Activated naive CD4-positive, alpha-beta T cell treated with anti-CD3 and anti-CD28 coated beads for 36 hours (primary cell): ENCODE measurements at regions not wholly inside any gene's neighbourhood (a gene's known extent, or its start where the extent isn't known, plus 50 kb on each side); places are given as distances from the start of the nearest gene placed in this dataset.

Source experiments
- CTCF ChIA-PET: fragments of 350-600 bp; sonication (Branson Sonifier 250); formaldehyde crosslinking; loops from one replicate; lab custom pipeline; 2021; ENCODE audit warnings: antibody characterized with exemption; lab: Charles Lee
- DNase-seq: peaks from one replicate; pipeline ENCODE4 v3.0.0-alpha.2; 2020
- H3K27ac Mint-ChIP-seq: one replicate; pipeline ENCODE4 v1.8.0; 2021; ENCODE audit warnings: mild to moderate bottlenecking, mixed read lengths
- H3K27me3 Mint-ChIP-seq: one replicate; pipeline ENCODE4 v1.8.0; 2021; ENCODE audit warnings: low read depth, mixed read lengths
- H3K36me3 Mint-ChIP-seq: one replicate; pipeline ENCODE4 v1.8.0; 2021; ENCODE audit warnings: low read depth, mixed read lengths
- H3K4me1 Mint-ChIP-seq: one replicate; pipeline ENCODE4 v1.8.0; 2021; ENCODE audit warnings: low read depth, mixed read lengths
- H3K4me3 Mint-ChIP-seq: one replicate; pipeline ENCODE4 v1.8.0; 2021; ENCODE audit warnings: mild to moderate bottlenecking, moderate library complexity, mixed read lengths
- H3K9me3 Mint-ChIP-seq: one replicate; pipeline ENCODE4 v1.8.0; 2021; ENCODE audit warnings: mixed read lengths
- intact Hi-C: fragments of 100-400 bp; cut with micrococcal nuclease; formaldehyde crosslinking; loops from one replicate; pipeline ENCODE4 v1.15.1; 2023

- intact Hi-C loops, result no loop called here
- Mint-ChIP-seq H3K4me3 (no peak overlapping the region), H3K36me3 (no peaks in the 10 kb centered on the region), H3K27me3 (peaks cover 6% of the 10 kb centered on the region), H3K27ac (no peak overlapping the region), H3K4me1 (no peaks in the 10 kb centered on the region), H3K9me3 (peaks cover 3% of the 10 kb centered on the region)
- CTCF ChIA-PET, result no interaction called here
- no peak for DNase-seq
Measured at GRCh38 chr13:34035676-34036325, 217.9 kb downstream of the RFC3 start.

- H3K27ac Mint-ChIP-seq, result no peak overlapping the region
- no peak overlapping the region for H3K4me3 Mint-ChIP-seq
- H3K9me3 Mint-ChIP-seq, result peaks cover 3% of the 10 kb centered on the region
- no peaks in the 10 kb centered on the region for H3K4me1 Mint-ChIP-seq
- H3K36me3 Mint-ChIP-seq, result no peaks in the 10 kb centered on the region
- no peak for DNase-seq
- H3K27me3 Mint-ChIP-seq, result peaks cover 6% of the 10 kb centered on the region
- CTCF ChIA-PET, result no interaction called here
- intact Hi-C loops, result no loop called here
Measured at GRCh38 chr13:34037636-34038540, 219.9 kb downstream of the RFC3 start.

- Mint-ChIP-seq H3K36me3 (no peaks in the 10 kb centered on the region), H3K27me3 (peaks cover 6% of the 10 kb centered on the region), H3K4me1 (no peaks in the 10 kb centered on the region), H3K9me3 (peaks cover 3% of the 10 kb centered on the region), H3K27ac (no peak overlapping the region), H3K4me3 (no peak overlapping the region)
- no peak for DNase-seq
- CTCF ChIA-PET, result no interaction called here
- intact Hi-C loops, result no loop called here
Measured at GRCh38 chr13:34038541-34039068, 220.7 kb downstream of the RFC3 start.

GRCh38 chr13:34039678-34040077, 221.7 kb downstream of the RFC3 start:
- DNase-seq, result no peak
- H3K27me3 Mint-ChIP-seq, result peaks cover 6% of the 10 kb centered on the region
- H3K4me1 Mint-ChIP-seq, result no peaks in the 10 kb centered on the region
- H3K27ac Mint-ChIP-seq, result no peak overlapping the region
- no peaks in the 10 kb centered on the region for H3K36me3 Mint-ChIP-seq
- H3K4me3 Mint-ChIP-seq, result no peak overlapping the region
- peaks cover 3% of the 10 kb centered on the region for H3K9me3 Mint-ChIP-seq
- CTCF ChIA-PET, result no interaction called here
- intact Hi-C loops, result no loop called here

GRCh38 chr13:34040863-34041262, 222.9 kb downstream of the RFC3 start:
- DNase-seq, result no peak
- intact Hi-C loops, result no loop called here
- CTCF ChIA-PET, result no interaction called here
- Mint-ChIP-seq H3K27ac (no peak overlapping the region), H3K27me3 (peaks cover 3% of the 10 kb centered on the region), H3K36me3 (no peaks in the 10 kb centered on the region), H3K4me1 (no peaks in the 10 kb centered on the region), H3K9me3 (no peaks in the 10 kb centered on the region), H3K4me3 (no peak overlapping the region)

GRCh38 chr13:34044041-34044440, 226.1 kb downstream of the RFC3 start:
- Mint-ChIP-seq H3K9me3 (no peaks in the 10 kb centered on the region), H3K27ac (no peak overlapping the region), H3K4me3 (no peak overlapping the region), H3K4me1 (no peaks in the 10 kb centered on the region), H3K27me3 (no peaks in the 10 kb centered on the region), H3K36me3 (no peaks in the 10 kb centered on the region)
- no peak for DNase-seq
- intact Hi-C loops, result no loop called here
- CTCF ChIA-PET, result no interaction called here

- DNase-seq, result no peak
- H3K27ac Mint-ChIP-seq, result no peak overlapping the region
- no peaks in the 10 kb centered on the region for H3K4me1 Mint-ChIP-seq
- H3K9me3 Mint-ChIP-seq, result no peaks in the 10 kb centered on the region
- intact Hi-C loops, result no loop called here
- no peaks in the 10 kb centered on the region for H3K36me3 Mint-ChIP-seq
- no peak overlapping the region for H3K4me3 Mint-ChIP-seq
- H3K27me3 Mint-ChIP-seq, result no peaks in the 10 kb centered on the region
- CTCF ChIA-PET, result no interaction called here
Measured at GRCh38 chr13:34044660-34045080, 226.7 kb downstream of the RFC3 start.

- no peaks in the 10 kb centered on the region for H3K36me3 Mint-ChIP-seq
- no peaks in the 10 kb centered on the region for H3K27me3 Mint-ChIP-seq
- intact Hi-C loops, result no loop called here
- no peak overlapping the region for H3K4me3 Mint-ChIP-seq
- H3K4me1 Mint-ChIP-seq, result no peaks in the 10 kb centered on the region
- H3K27ac Mint-ChIP-seq, result no peak overlapping the region
- CTCF ChIA-PET, result no interaction called here
- peaks cover 8% of the 10 kb centered on the region for H3K9me3 Mint-ChIP-seq
- no peak for DNase-seq
Measured at GRCh38 chr13:34046457-34046856, 228.5 kb downstream of the RFC3 start.

- peaks cover 8% of the 10 kb centered on the region for H3K9me3 Mint-ChIP-seq
- intact Hi-C loops, result no loop called here
- H3K4me1 Mint-ChIP-seq, result no peaks in the 10 kb centered on the region
- DNase-seq, result no peak
- CTCF ChIA-PET, result no interaction called here
- no peak overlapping the region for H3K27ac Mint-ChIP-seq
- H3K4me3 Mint-ChIP-seq, result no peak overlapping the region
- no peaks in the 10 kb centered on the region for H3K27me3 Mint-ChIP-seq
- H3K36me3 Mint-ChIP-seq, result no peaks in the 10 kb centered on the region
Measured at GRCh38 chr13:34048652-34049051, 230.7 kb downstream of the RFC3 start.

GRCh38 chr13:34056733-34057258, 238.8 kb downstream of the RFC3 start:
- CTCF ChIA-PET, result interaction anchor here (0.6 kb wide), 1 partner anchor 44 kb away, joined by 3 read pairs; no protein-coding TSS in a partner anchor
- DNase-seq, result no peak
- no peaks in the 10 kb centered on the region for H3K36me3 Mint-ChIP-seq

GRCh38 chr13:34064456-34065205, 246.7 kb downstream of the RFC3 start:
- H3K9me3 Mint-ChIP-seq, result no peaks in the 10 kb centered on the region
- H3K4me3 Mint-ChIP-seq, result no peak overlapping the region
- CTCF ChIA-PET, result no interaction called here
- no peaks in the 10 kb centered on the region for H3K4me1 Mint-ChIP-seq
- H3K27me3 Mint-ChIP-seq, result no peaks in the 10 kb centered on the region
- intact Hi-C loops, result no loop called here
- DNase-seq, result no peak
- no peaks in the 10 kb centered on the region for H3K36me3 Mint-ChIP-seq
- H3K27ac Mint-ChIP-seq, result no peak overlapping the region

More at GRCh38 chr13:34056733-34057258, 238.8 kb downstream of the RFC3 start:
- Mint-ChIP-seq H3K9me3 (peaks cover 3% of the 10 kb centered on the region), H3K27me3 (no peaks in the 10 kb centered on the region), H3K27ac (no peak overlapping the region), H3K4me3 (no peak overlapping the region), H3K4me1 (no peaks in the 10 kb centered on the region)
- intact Hi-C loops, result no loop called here

GRCh38 chr13:34065928-34066327, 248.0 kb downstream of the RFC3 start:
- no peak overlapping the region for H3K27ac Mint-ChIP-seq
- no peaks in the 10 kb centered on the region for H3K9me3 Mint-ChIP-seq
- H3K4me3 Mint-ChIP-seq, result no peak overlapping the region
- intact Hi-C loops, result no loop called here
- H3K4me1 Mint-ChIP-seq, result no peaks in the 10 kb centered on the region
- CTCF ChIA-PET, result no interaction called here
- no peaks in the 10 kb centered on the region for H3K27me3 Mint-ChIP-seq
- H3K36me3 Mint-ChIP-seq, result no peaks in the 10 kb centered on the region
- DNase-seq, result no peak
